ENCODE measurements at regions not wholly inside any gene's neighbourhood (a gene's known extent, or its start where the extent isn't known, plus 50 kb on each side); places are given as distances from the start of the nearest gene placed in this dataset.

DNA sequence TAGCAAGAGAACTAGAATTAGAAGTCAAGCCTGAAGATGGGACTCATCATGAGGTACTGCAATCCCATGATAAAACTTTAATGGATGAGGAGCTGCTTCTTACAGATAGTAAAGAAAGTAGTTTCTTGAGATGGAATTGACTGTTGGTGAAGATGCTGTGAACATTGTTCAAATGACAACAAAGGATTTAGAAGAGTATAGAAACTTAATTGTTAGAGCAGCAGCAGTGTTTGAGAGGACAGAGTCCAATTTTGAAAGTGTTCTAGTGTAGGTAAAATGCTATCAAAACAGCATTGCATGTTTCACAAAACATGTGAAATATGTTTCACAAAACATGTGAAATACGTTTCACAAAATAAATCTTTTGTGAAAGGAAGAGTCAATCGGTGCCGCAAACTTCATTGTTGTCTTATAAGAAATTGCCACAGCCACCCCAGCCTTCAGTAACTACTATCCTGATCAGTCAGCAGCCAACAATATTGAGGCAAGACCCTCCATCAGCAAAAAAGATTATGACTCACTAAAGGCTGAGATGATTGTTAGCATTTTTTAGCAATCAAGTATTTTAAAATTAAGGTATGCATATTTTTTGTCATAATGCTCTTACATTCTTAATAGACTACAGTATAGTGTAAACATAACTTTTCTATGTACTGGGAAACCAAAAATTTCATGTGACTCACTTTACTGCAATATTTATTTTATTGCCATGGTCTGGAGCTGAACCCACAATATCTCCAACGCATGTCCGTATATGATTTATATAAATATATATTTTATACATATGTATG is 173.4 kb upstream of the BMP4 start:
- TF ChIP-seq RXRA (IDR thresholded peaks at IDR 0.05; ENCODE audit: insufficient read depth, low read depth, low read length) = no peak
- no peak for TF ChIP-seq MAFK (IDR thresholded peaks at IDR 0.05; ENCODE audit: low read depth, low read length)
- TF ChIP-seq, protein P1, sequence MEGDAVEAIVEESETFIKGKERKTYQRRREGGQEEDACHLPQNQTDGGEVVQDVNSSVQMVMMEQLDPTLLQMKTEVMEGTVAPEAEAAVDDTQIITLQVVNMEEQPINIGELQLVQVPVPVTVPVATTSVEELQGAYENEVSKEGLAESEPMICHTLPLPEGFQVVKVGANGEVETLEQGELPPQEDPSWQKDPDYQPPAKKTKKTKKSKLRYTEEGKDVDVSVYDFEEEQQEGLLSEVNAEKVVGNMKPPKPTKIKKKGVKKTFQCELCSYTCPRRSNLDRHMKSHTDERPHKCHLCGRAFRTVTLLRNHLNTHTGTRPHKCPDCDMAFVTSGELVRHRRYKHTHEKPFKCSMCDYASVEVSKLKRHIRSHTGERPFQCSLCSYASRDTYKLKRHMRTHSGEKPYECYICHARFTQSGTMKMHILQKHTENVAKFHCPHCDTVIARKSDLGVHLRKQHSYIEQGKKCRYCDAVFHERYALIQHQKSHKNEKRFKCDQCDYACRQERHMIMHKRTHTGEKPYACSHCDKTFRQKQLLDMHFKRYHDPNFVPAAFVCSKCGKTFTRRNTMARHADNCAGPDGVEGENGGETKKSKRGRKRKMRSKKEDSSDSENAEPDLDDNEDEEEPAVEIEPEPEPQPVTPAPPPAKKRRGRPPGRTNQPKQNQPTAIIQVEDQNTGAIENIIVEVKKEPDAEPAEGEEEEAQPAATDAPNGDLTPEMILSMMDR (IDR thresholded peaks at IDR 0.05; ENCODE audit: control extremely low read depth in 1 of 3, insufficient read depth in 1 of 3, low read depth in 1 of 3, low read length in 3 of 3) = no peak
- no peak for TF ChIP-seq RAD21 (IDR thresholded peaks at IDR 0.05 in 1 of 2, conservative IDR thresholded peaks at IDR 0.05 in 1 of 2; ENCODE audit: low read depth in 2 of 2, low read length in 2 of 2)
- TF ChIP-seq BACH1 (IDR thresholded peaks at IDR 0.05; ENCODE audit: low read length) = no peak
- TF ChIP-seq, protein P2, sequence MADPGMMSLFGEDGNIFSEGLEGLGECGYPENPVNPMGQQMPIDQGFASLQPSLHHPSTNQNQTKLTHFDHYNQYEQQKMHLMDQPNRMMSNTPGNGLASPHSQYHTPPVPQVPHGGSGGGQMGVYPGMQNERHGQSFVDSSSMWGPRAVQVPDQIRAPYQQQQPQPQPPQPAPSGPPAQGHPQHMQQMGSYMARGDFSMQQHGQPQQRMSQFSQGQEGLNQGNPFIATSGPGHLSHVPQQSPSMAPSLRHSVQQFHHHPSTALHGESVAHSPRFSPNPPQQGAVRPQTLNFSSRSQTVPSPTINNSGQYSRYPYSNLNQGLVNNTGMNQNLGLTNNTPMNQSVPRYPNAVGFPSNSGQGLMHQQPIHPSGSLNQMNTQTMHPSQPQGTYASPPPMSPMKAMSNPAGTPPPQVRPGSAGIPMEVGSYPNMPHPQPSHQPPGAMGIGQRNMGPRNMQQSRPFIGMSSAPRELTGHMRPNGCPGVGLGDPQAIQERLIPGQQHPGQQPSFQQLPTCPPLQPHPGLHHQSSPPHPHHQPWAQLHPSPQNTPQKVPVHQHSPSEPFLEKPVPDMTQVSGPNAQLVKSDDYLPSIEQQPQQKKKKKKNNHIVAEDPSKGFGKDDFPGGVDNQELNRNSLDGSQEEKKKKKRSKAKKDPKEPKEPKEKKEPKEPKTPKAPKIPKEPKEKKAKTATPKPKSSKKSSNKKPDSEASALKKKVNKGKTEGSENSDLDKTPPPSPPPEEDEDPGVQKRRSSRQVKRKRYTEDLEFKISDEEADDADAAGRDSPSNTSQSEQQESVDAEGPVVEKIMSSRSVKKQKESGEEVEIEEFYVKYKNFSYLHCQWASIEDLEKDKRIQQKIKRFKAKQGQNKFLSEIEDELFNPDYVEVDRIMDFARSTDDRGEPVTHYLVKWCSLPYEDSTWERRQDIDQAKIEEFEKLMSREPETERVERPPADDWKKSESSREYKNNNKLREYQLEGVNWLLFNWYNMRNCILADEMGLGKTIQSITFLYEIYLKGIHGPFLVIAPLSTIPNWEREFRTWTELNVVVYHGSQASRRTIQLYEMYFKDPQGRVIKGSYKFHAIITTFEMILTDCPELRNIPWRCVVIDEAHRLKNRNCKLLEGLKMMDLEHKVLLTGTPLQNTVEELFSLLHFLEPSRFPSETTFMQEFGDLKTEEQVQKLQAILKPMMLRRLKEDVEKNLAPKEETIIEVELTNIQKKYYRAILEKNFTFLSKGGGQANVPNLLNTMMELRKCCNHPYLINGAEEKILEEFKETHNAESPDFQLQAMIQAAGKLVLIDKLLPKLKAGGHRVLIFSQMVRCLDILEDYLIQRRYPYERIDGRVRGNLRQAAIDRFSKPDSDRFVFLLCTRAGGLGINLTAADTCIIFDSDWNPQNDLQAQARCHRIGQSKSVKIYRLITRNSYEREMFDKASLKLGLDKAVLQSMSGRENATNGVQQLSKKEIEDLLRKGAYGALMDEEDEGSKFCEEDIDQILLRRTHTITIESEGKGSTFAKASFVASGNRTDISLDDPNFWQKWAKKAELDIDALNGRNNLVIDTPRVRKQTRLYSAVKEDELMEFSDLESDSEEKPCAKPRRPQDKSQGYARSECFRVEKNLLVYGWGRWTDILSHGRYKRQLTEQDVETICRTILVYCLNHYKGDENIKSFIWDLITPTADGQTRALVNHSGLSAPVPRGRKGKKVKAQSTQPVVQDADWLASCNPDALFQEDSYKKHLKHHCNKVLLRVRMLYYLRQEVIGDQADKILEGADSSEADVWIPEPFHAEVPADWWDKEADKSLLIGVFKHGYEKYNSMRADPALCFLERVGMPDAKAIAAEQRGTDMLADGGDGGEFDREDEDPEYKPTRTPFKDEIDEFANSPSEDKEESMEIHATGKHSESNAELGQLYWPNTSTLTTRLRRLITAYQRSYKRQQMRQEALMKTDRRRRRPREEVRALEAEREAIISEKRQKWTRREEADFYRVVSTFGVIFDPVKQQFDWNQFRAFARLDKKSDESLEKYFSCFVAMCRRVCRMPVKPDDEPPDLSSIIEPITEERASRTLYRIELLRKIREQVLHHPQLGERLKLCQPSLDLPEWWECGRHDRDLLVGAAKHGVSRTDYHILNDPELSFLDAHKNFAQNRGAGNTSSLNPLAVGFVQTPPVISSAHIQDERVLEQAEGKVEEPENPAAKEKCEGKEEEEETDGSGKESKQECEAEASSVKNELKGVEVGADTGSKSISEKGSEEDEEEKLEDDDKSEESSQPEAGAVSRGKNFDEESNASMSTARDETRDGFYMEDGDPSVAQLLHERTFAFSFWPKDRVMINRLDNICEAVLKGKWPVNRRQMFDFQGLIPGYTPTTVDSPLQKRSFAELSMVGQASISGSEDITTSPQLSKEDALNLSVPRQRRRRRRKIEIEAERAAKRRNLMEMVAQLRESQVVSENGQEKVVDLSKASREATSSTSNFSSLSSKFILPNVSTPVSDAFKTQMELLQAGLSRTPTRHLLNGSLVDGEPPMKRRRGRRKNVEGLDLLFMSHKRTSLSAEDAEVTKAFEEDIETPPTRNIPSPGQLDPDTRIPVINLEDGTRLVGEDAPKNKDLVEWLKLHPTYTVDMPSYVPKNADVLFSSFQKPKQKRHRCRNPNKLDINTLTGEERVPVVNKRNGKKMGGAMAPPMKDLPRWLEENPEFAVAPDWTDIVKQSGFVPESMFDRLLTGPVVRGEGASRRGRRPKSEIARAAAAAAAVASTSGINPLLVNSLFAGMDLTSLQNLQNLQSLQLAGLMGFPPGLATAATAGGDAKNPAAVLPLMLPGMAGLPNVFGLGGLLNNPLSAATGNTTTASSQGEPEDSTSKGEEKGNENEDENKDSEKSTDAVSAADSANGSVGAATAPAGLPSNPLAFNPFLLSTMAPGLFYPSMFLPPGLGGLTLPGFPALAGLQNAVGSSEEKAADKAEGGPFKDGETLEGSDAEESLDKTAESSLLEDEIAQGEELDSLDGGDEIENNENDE (IDR thresholded peaks at IDR 0.05; ENCODE audit: insufficient replicate concordance, low read length) = no peak
- TF ChIP-seq TEAD4 (IDR thresholded peaks at IDR 0.05; ENCODE audit: low read depth, low read length) = no peak
- TF ChIP-seq CHD2 (IDR thresholded peaks at IDR 0.05; ENCODE audit: low read length) = no peak
- no peak for TF ChIP-seq CREB1 (IDR thresholded peaks at IDR 0.05)
